ENCODE measurements at regions not wholly inside any gene's neighbourhood (a gene's known extent, or its start where the extent isn't known, plus 50 kb on each side); places are given as distances from the start of the nearest gene placed in this dataset.
"Not testable (repeated sequence)": the region's sequence is repeated elsewhere in the genome, so short reads cannot be mapped to it uniquely, and the experiment has no call there.

DNA sequence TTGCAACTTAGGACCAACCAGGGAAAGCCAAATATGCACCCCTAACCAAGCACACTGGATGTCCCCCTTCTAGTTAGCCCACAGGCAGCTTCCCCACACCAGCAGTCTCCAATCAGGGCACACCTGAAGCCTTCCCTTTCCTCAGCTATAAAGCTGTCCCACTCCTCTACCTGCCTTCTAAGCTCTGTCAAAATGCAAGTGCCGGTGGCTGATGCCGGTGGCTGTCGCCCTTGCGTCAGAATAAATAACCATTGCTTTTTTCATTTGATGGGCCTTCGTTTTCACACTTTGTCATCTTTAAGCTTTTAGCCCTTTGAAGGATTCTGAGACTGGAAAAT is 139.4 kb downstream of the FAM72C start:
- ATAC-seq = not testable (repeated sequence)

GRCh38 chr1:143831479-143832378 is 140.1 kb downstream of the FAM72C start:
- CTCF ChIA-PET; FAIRE-seq; H3K4me1 ChIP-seq; H3K9me3 ChIP-seq; H3K27ac ChIP-seq; H3K4me3 ChIP-seq; POLR2A ChIA-PET; DNase-seq (ENCODE audit: low read depth in 1 of 2, low spot score in 1 of 2); H3K4me2 ChIP-seq: not testable (repeated sequence)
- ATAC-seq = peak in 1 of 2 experiments; percentile 65; a peak in 4 of 6 replicates
- WGBS (ENCODE audit: missing lambda C conversion rate) = 47% methylated on average over 27 of the region's 34 CpGs

More for the DNA sequence above, 139.4 kb downstream of the FAM72C start:
- POLR2A ChIA-PET; H3K4me2 ChIP-seq; H3K4me3 ChIP-seq; H3K9me3 ChIP-seq; H3K4me1 ChIP-seq; DNase-seq (ENCODE audit: low read depth in 1 of 2, low spot score in 1 of 2); H3K27ac ChIP-seq; FAIRE-seq; CTCF ChIA-PET: not testable (repeated sequence)
- 90% methylated on average over 5 of the region's 5 CpGs for WGBS (ENCODE audit: missing lambda C conversion rate)

- H3K4me3 ChIP-seq; DNase-seq (ENCODE audit: low read depth in 1 of 2, low spot score in 1 of 2); H3K4me1 ChIP-seq; POLR2A ChIA-PET; H3K4me2 ChIP-seq; FAIRE-seq; CTCF ChIA-PET; H3K27ac ChIP-seq; ATAC-seq; H3K9me3 ChIP-seq: not testable (repeated sequence)
- no CpG with 5 or more reads among the region's 1 CpG for WGBS (ENCODE audit: missing lambda C conversion rate)
Observed at GRCh38 chr1:143826162-143826561, 145.6 kb downstream of the FAM72C start.

DNA sequence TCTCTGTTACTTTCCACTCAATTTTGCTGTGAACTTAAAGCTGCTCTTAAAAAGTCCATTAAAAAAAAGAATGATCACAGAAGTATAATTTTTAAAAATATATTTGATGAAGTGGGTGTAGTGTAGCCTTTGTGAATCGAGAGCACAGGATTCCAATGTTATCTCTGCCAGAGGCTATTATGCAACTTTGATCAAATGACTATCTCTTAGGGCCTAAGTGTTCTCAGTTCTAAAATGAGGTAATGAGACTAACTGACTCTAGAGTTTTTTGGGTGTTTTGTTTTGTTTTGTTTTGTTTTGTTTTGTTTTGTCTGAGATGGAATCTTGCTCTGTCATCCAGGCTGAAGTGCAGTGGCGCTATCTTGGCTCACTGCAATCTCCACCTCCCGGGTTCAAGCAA is 147.5 kb downstream of the FAM72C start:
- ATAC-seq; H3K4me2 ChIP-seq; H3K27ac ChIP-seq; POLR2A ChIA-PET; CTCF ChIA-PET; H3K4me1 ChIP-seq; FAIRE-seq; H3K4me3 ChIP-seq; H3K9me3 ChIP-seq; DNase-seq (ENCODE audit: low read depth in 1 of 2, low spot score in 1 of 2): not testable (repeated sequence)
- WGBS (ENCODE audit: missing lambda C conversion rate) = 8% methylated on average over 2 of the region's 3 CpGs

- H3K4me1 ChIP-seq; FAIRE-seq; DNase-seq (ENCODE audit: low read depth in 1 of 2, low spot score in 1 of 2); H3K9me3 ChIP-seq; CTCF ChIA-PET; H3K4me3 ChIP-seq; H3K4me2 ChIP-seq; H3K27ac ChIP-seq; ATAC-seq; POLR2A ChIA-PET: not testable (repeated sequence)
- no CpG with 5 or more reads among the region's 4 CpGs for WGBS (ENCODE audit: missing lambda C conversion rate)
Observed at GRCh38 chr1:143820058-143820457, 151.7 kb downstream of the FAM72C start.

- H3K4me1 ChIP-seq; DNase-seq (ENCODE audit: low read depth in 1 of 2, low spot score in 1 of 2); POLR2A ChIA-PET; CTCF ChIA-PET; H3K4me2 ChIP-seq; H3K9me3 ChIP-seq; H3K4me3 ChIP-seq; FAIRE-seq; H3K27ac ChIP-seq: not testable (repeated sequence)
- no CpG with 5 or more reads among the region's 1 CpG for WGBS (ENCODE audit: missing lambda C conversion rate)
- ATAC-seq = peak; percentile 51 to 76; a peak in 4 of 6 replicates
Observed at GRCh38 chr1:143816369-143816768, 155.4 kb downstream of the FAM72C start.

GRCh38 chr1:143805374-143805773 is 166.4 kb downstream of the FAM72C start:
- POLR2A ChIA-PET; H3K4me3 ChIP-seq; H3K27ac ChIP-seq; H3K4me1 ChIP-seq; DNase-seq (ENCODE audit: low read depth in 1 of 2, low spot score in 1 of 2); FAIRE-seq; H3K4me2 ChIP-seq; CTCF ChIA-PET; H3K9me3 ChIP-seq: not testable (repeated sequence)
- ATAC-seq = peak; percentile 64 to 69
- no CpG with 5 or more reads among the region's 4 CpGs for WGBS (ENCODE audit: missing lambda C conversion rate)

GRCh38 chr1:143804707-143805356 is 167.0 kb downstream of the FAM72C start:
- DNase-seq (ENCODE audit: low read depth in 1 of 2, low spot score in 1 of 2); FAIRE-seq; H3K9me3 ChIP-seq; POLR2A ChIA-PET; H3K27ac ChIP-seq; CTCF ChIA-PET; H3K4me1 ChIP-seq: not testable (repeated sequence)
- Histone ChIP-seq H3K4me2 (peak overlapping the region; percentile 38; the same call in 2 of the 3 replicates), H3K4me3 (peak overlapping the region; percentile 25; the same call in 1 of the 3 replicates)
- peak; percentile 25 to 38; a peak in 5 of 6 replicates for ATAC-seq
- 48% methylated on average over 13 of the region's 16 CpGs for WGBS (ENCODE audit: missing lambda C conversion rate)

Data from A549 (cell line).